AG08396 (cell line): ENCODE measurements at regions not wholly inside any gene's neighbourhood (a gene's known extent, or its start where the extent isn't known, plus 50 kb on each side); places are given as distances from the start of the nearest gene placed in this dataset.
"Not testable (repeated sequence)": the region's sequence is repeated elsewhere in the genome, so short reads cannot be mapped to it uniquely, and the experiment has no call there.

Experiments used
- DNase-seq: peaks from one replicate; pipeline ENCODE4 v3.0.0; 2012; ENCODE audit warnings: low spot score, mixed read lengths

GRCh38 chr3:55296030-55296429 is 191.1 kb downstream of the WNT5A start:
- DNase-seq = no peak

- no peak for DNase-seq
Measured at GRCh38 chr3:55294557-55294956, 192.5 kb downstream of the WNT5A start.

GRCh38 chr3:55292360-55292759 is 194.7 kb downstream of the WNT5A start:
- no peak for DNase-seq

GRCh38 chr3:55288657-55289056 is 198.4 kb downstream of the WNT5A start:
- DNase-seq = no peak

- DNase-seq = no peak
Measured at GRCh38 chr3:55286693-55287092, 200.4 kb downstream of the WNT5A start.

- DNase-seq = peak; percentile 8
Measured at GRCh38 chr3:55285156-55285555, 201.9 kb downstream of the WNT5A start.

GRCh38 chr3:55283441-55283925 is 203.6 kb downstream of the WNT5A start:
- no peak for DNase-seq

- DNase-seq = no peak
Measured at GRCh38 chr3:55282994-55283393, 204.1 kb downstream of the WNT5A start.

- DNase-seq = peak; percentile 8
Measured at GRCh38 chr3:55272031-55272645, 215.0 kb downstream of the WNT5A start.

GRCh38 chr3:55271549-55271948 is 215.6 kb downstream of the WNT5A start:
- DNase-seq = no peak

GRCh38 chr3:55270976-55271375 is 216.1 kb downstream of the WNT5A start:
- DNase-seq = peak; percentile 25

GRCh38 chr3:55269636-55270035 is 217.5 kb downstream of the WNT5A start:
- no peak for DNase-seq

- no peak for DNase-seq
Measured at GRCh38 chr3:55269096-55269495, 218.0 kb downstream of the WNT5A start.

GRCh38 chr3:55267206-55267930 is 219.7 kb downstream of the WNT5A start:
- peak; percentile 18 for DNase-seq

- DNase-seq = no peak
Measured at GRCh38 chr3:55264919-55265318, 222.2 kb downstream of the WNT5A start.

GRCh38 chr3:55252921-55253320 is 234.2 kb downstream of the WNT5A start:
- no peak for DNase-seq

GRCh38 chr3:55249156-55249555 is 237.9 kb downstream of the WNT5A start:
- not testable (repeated sequence) for DNase-seq

- no peak for DNase-seq
Measured at GRCh38 chr3:55247666-55248065, 239.4 kb downstream of the WNT5A start.

- no peak for DNase-seq
Measured at GRCh38 chr3:55246033-55246432, 241.1 kb downstream of the WNT5A start.

GRCh38 chr3:55245351-55245750 is 241.8 kb downstream of the WNT5A start:
- DNase-seq = no peak

GRCh38 chr3:55244247-55244646 is 242.9 kb downstream of the WNT5A start:
- DNase-seq = no peak

GRCh38 chr3:55243678-55244077 is 243.4 kb downstream of the WNT5A start:
- no peak for DNase-seq

GRCh38 chr3:55242921-55243320 is 244.2 kb downstream of the WNT5A start:
- DNase-seq = no peak

GRCh38 chr3:55241098-55241497 is 246.0 kb downstream of the WNT5A start:
- no peak for DNase-seq
